G401.6 (cell line): ENCODE measurements at regions not wholly inside any gene's neighbourhood (a gene's known extent, or its start where the extent isn't known, plus 50 kb on each side); places are given as distances from the start of the nearest gene placed in this dataset.

Experiments
- FAIRE-seq: peaks from 2 replicates; lab custom pipeline; 2012; peaks lifted over from hg19 to GRCh38; lab: Jason Lieb, UNC

GRCh38 chr12:92462527-92462926 lies 240.3 kb upstream of the PLEKHG7 start:
- FAIRE-seq = no peak

GRCh38 chr12:92462049-92462448 lies 240.7 kb upstream of the PLEKHG7 start:
- FAIRE-seq = no peak

- no peak for FAIRE-seq
Measured at GRCh38 chr12:92459850-92460249, 242.9 kb upstream of the PLEKHG7 start.

- FAIRE-seq = no peak
Measured at GRCh38 chr12:92458996-92459395, 243.8 kb upstream of the PLEKHG7 start.

GRCh38 chr12:92457458-92458180 lies 245.2 kb upstream of the PLEKHG7 start:
- FAIRE-seq = no peak

GRCh38 chr12:92452763-92453162 lies 250.0 kb upstream of the PLEKHG7 start:
- no peak for FAIRE-seq

- FAIRE-seq = no peak
Measured at GRCh38 chr12:92446083-92446460, 256.7 kb upstream of the PLEKHG7 start.

GRCh38 chr12:92445253-92446082 lies 257.3 kb upstream of the PLEKHG7 start:
- no peak for FAIRE-seq

- no peak for FAIRE-seq
Measured at GRCh38 chr12:92444763-92445162, 258.0 kb upstream of the PLEKHG7 start.

GRCh38 chr12:92442782-92443181 lies 260.0 kb upstream of the PLEKHG7 start:
- no peak for FAIRE-seq

GRCh38 chr12:92440072-92440471 lies 262.7 kb upstream of the PLEKHG7 start:
- FAIRE-seq = no peak

GRCh38 chr12:92439420-92439805 lies 263.4 kb upstream of the PLEKHG7 start:
- FAIRE-seq = no peak

GRCh38 chr12:92438641-92439419 lies 264.0 kb upstream of the PLEKHG7 start:
- no peak for FAIRE-seq

GRCh38 chr12:92437452-92437851 lies 265.3 kb upstream of the PLEKHG7 start:
- FAIRE-seq = no peak

GRCh38 chr12:92436856-92437255 lies 265.9 kb upstream of the PLEKHG7 start:
- no peak for FAIRE-seq

- FAIRE-seq = no peak
Measured at GRCh38 chr12:92434607-92435025, 268.2 kb upstream of the PLEKHG7 start.

- no peak for FAIRE-seq
Measured at GRCh38 chr12:92432724-92433441, 269.9 kb upstream of the PLEKHG7 start.

- FAIRE-seq = no peak
Measured at GRCh38 chr12:92431146-92431545, 271.6 kb upstream of the PLEKHG7 start.

GRCh38 chr12:92426332-92426731 lies 276.5 kb upstream of the PLEKHG7 start:
- FAIRE-seq = no peak

- no peak for FAIRE-seq
Measured at GRCh38 chr12:92425165-92425564, 277.6 kb upstream of the PLEKHG7 start.

GRCh38 chr12:92424338-92424737 lies 278.5 kb upstream of the PLEKHG7 start:
- FAIRE-seq = no peak

- FAIRE-seq = no peak
Measured at GRCh38 chr12:92421701-92422100, 276.1 kb upstream of the BTG1 start.
